ENCODE measurements at regions not wholly inside any gene's neighbourhood (a gene's known extent, or its start where the extent isn't known, plus 50 kb on each side); places are given as distances from the start of the nearest gene placed in this dataset.

DNA sequence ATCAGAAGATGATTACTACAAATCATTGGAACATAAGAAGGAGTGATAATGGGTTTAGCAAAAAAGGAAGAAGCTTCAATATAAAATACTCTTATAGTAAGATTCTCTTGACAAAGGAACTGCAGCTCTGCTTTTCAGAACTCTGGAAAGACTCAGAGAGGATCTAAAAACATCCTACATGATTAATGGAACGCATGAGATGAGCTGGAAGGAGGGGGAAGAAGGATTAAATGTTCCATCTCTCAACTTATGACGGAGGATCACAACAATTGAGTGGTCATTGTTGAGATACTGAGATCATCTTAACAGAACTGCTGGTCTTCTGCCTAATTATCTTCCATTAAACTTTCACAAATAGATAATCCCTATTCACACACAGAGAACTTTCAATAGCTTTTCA lies 267.5 kb upstream of the SLC8A1 start:
- Histone ChIP-seq H3K4me1 (no peaks in the 10 kb centered on the region), H3K27me3 (no peaks in the 10 kb centered on the region), H3K36me3 (no peaks in the 10 kb centered on the region), H3K9me3 (no peaks in the 10 kb centered on the region), H3K4me3 (no peak overlapping the region), H3K27ac (no peak overlapping the region)
- intact Hi-C loops (cut with DNase I), result no loop called here
- DNase-seq (no peak), ATAC-seq (no peak)
- TF ChIP-seq POLR2A (IDR thresholded peaks at IDR 0.05), result no peak
- TF ChIP-seq, protein P1, sequence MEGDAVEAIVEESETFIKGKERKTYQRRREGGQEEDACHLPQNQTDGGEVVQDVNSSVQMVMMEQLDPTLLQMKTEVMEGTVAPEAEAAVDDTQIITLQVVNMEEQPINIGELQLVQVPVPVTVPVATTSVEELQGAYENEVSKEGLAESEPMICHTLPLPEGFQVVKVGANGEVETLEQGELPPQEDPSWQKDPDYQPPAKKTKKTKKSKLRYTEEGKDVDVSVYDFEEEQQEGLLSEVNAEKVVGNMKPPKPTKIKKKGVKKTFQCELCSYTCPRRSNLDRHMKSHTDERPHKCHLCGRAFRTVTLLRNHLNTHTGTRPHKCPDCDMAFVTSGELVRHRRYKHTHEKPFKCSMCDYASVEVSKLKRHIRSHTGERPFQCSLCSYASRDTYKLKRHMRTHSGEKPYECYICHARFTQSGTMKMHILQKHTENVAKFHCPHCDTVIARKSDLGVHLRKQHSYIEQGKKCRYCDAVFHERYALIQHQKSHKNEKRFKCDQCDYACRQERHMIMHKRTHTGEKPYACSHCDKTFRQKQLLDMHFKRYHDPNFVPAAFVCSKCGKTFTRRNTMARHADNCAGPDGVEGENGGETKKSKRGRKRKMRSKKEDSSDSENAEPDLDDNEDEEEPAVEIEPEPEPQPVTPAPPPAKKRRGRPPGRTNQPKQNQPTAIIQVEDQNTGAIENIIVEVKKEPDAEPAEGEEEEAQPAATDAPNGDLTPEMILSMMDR (IDR thresholded peaks at IDR 0.05), result no peak
- 17% methylated on average over 2 of the region's 2 CpGs for WGBS (ENCODE audit: insufficient coverage, low coverage, low lambda C conversion rate, missing lambda C conversion rate)

DNA sequence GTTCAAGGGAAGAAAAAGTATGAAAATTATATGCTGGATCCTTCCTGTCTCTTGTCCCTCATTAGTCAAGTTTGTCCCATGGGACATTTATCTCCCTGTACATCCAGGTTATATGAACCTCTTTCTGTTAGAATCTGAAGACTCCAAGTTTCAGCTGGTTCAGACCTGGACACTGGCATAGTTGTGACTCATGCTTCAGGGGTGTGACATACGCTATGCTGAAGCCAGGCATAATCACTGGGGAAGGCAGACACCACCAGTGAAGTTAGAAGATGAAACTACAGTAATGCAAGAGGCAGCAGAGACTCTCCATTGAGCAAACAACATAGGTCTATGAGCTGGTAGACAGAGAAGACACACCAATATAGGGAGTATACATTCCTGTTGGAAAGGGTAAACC lies 269.7 kb upstream of the SLC8A1 start:
- Histone ChIP-seq H3K36me3 (no peaks in the 10 kb centered on the region), H3K27ac (no peak overlapping the region), H3K9me3 (no peaks in the 10 kb centered on the region), H3K4me3 (no peak overlapping the region), H3K4me1 (no peaks in the 10 kb centered on the region), H3K27me3 (no peaks in the 10 kb centered on the region)
- DNase-seq (no peak), ATAC-seq (peak in 1 of 4 donors; percentile 20)
- intact Hi-C loops (cut with DNase I), result no loop called here
- WGBS (ENCODE audit: insufficient coverage, low coverage, low lambda C conversion rate, missing lambda C conversion rate), result 100% methylated on average over 1 of the region's 1 CpG
- TF ChIP-seq POLR2A (IDR thresholded peaks at IDR 0.05), result no peak
- TF ChIP-seq, protein P1 (IDR thresholded peaks at IDR 0.05), result no peak

DNA sequence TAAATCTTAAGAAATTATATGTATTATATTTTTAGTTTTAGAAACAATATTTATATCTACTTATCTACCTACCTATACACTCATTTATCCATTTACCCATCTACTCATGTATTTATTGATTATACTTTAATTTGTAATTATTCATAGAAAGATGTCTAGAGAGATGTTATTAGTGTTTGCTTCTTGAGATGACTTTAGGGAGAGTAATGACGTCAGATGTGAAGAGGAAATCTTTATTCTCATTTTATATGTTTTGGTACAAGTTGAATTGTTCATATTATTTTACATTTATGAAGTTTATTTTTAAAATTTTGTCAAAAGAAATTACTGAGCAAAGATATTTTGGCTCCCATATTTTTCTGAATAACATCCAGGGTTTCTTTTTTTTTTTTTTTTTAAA lies 271.3 kb upstream of the SLC8A1 start:
- DNase-seq, result no peak
- Histone ChIP-seq H3K27ac (no peak overlapping the region), H3K4me3 (no peak overlapping the region), H3K36me3 (no peaks in the 10 kb centered on the region), H3K27me3 (no peaks in the 10 kb centered on the region), H3K4me1 (no peaks in the 10 kb centered on the region), H3K9me3 (no peaks in the 10 kb centered on the region)
- intact Hi-C loops (cut with DNase I), result no loop called here
- TF ChIP-seq POLR2A (IDR thresholded peaks at IDR 0.05), result no peak
- TF ChIP-seq, protein P1 (IDR thresholded peaks at IDR 0.05), result no peak
- ATAC-seq, result no peak
- WGBS (ENCODE audit: insufficient coverage, low coverage, low lambda C conversion rate, missing lambda C conversion rate), result 6% methylated on average over 1 of the region's 1 CpG

DNA sequence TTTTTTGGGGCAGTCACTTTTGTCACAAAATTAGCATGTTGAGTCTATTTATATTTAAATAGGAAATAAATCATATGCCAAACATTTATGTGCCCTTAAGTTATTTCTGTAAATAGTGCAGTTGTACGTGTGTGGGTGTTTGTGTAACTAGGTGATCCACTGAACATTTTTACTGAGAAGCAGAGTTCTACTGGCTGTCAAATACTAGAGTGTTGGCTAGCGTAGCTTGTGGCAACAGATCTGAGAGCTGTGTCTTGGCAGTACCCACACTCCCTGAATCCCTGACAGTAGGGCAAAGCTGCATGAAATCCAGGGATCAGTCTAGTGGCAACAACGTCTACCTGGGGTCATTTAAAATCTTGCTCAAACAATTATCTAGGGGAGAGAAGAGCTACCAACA lies 273.1 kb upstream of the SLC8A1 start:
- Histone ChIP-seq H3K4me3 (no peak overlapping the region), H3K36me3 (no peaks in the 10 kb centered on the region), H3K4me1 (no peaks in the 10 kb centered on the region), H3K27ac (no peak overlapping the region), H3K9me3 (no peaks in the 10 kb centered on the region), H3K27me3 (no peaks in the 10 kb centered on the region)
- DNase-seq, result no peak
- 23% methylated on average over 3 of the region's 3 CpGs for WGBS (ENCODE audit: insufficient coverage, low coverage, low lambda C conversion rate, missing lambda C conversion rate)
- no peak for TF ChIP-seq POLR2A (IDR thresholded peaks at IDR 0.05)
- TF ChIP-seq, protein P1 (IDR thresholded peaks at IDR 0.05), result no peak
- ATAC-seq, result no peak
- intact Hi-C loops (cut with DNase I), result no loop called here

DNA sequence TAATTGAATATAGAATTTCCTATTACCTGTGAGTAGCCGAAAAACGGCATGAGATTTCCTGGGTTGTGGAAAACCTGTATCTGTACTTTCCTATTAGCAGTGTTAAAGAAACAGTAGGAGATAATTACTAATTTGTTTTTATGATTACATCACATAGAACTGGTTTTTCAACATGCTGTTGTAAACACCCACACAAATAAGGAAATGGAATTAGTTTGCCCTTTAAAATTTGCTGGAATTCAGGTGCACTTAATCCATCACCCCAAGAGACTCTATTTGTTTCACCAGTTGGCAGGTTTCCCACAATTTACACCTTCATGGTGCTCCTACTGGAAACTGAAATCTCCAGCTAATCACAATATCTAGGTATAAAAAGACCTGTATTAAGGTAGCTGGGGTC lies 274.1 kb upstream of the SLC8A1 start:
- intact Hi-C loops (cut with DNase I), result no loop called here
- DNase-seq (no peak), ATAC-seq (no peak)
- Histone ChIP-seq H3K36me3 (no peaks in the 10 kb centered on the region), H3K4me3 (no peak overlapping the region), H3K9me3 (no peaks in the 10 kb centered on the region), H3K27me3 (no peaks in the 10 kb centered on the region), H3K27ac (no peak overlapping the region), H3K4me1 (no peaks in the 10 kb centered on the region)
- TF ChIP-seq, protein P1 (IDR thresholded peaks at IDR 0.05), result no peak
- no peak for TF ChIP-seq POLR2A (IDR thresholded peaks at IDR 0.05)
- 50% methylated on average over 2 of the region's 2 CpGs for WGBS (ENCODE audit: insufficient coverage, low coverage, low lambda C conversion rate, missing lambda C conversion rate)
